HG02588 (cell line): ENCODE measurements at regions not wholly inside any gene's neighbourhood (a gene's known extent, or its start where the extent isn't known, plus 50 kb on each side); places are given as distances from the start of the nearest gene placed in this dataset.
"Not testable (repeated sequence)": the region's sequence is repeated elsewhere in the genome, so short reads cannot be mapped to it uniquely, and the experiment has no call there.

Experiments used
- ATAC-seq: cut with Tn5 transposase; IDR thresholded peaks from one replicate; pipeline ENCODE4 v1.9.1; 2021; ENCODE audit warnings: mild to moderate bottlenecking, moderate library complexity; ENCODE audit not compliant: unreplicated experiment

DNA sequence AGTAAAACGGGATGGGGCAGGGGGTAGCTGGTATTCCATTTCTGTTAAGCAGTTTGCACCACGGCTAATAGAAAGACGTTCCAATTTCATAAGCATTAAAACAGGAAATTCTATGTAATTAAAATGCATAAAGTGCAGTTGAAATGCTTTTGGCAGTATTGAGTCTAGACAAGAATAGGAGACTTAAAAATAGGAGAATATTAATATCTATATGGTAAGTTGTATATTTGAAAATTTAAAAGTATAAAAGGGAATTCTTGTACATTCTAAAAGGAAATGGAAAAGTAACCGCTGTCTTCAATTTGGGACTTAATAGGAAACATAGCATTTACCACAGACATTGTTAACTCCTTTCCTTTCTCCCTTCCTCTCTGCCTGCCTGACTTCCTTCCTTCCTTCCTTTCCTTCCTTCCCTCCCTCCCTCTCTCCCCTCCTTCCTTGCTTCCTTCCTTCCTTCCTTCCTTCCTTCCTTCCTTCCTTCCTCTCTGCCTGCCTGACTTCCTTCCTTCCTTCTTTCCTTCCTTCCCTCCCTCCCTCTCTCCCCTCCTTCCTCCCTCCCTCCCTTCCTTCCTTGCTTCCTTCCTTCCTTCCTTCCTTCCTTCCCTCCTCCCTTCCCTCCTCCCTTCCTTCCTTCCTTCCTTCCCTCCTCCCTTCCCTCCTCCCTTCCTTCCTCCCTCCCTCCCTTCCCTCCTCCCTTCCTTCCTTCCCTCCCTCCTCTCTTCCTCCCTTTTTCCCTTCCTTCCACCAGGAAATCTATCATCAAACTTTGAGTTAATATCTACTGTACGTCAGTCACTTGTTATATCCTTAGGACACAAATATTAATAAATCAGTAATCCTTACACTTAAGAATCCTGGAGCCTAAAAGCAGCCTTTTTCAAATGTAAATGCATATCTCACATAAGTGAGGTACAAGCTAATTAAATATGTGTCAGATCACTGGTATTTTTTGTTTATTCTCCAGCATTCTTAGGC, 1049.3 kb downstream of the GALC start:
- no peak for ATAC-seq

DNA sequence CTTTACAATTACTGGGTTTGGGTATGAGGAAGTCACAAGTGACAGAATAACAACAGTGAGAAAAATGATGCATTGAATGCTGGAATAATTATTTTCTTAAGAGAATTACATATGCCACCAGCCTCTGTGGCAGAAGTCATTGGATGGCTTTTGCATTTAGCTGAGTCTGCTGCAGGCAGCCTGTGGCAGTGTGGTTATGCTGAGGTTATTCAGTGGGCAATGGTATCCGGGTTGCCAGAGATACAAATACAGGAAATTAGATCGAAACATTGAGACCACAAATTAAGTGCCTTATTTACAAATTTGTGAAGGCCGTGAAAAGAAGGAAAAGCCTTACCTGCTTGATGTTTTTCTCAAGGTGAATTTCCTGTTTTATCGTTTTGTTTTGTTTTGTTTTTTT, 1050.0 kb downstream of the GALC start:
- ATAC-seq, result no peak

DNA sequence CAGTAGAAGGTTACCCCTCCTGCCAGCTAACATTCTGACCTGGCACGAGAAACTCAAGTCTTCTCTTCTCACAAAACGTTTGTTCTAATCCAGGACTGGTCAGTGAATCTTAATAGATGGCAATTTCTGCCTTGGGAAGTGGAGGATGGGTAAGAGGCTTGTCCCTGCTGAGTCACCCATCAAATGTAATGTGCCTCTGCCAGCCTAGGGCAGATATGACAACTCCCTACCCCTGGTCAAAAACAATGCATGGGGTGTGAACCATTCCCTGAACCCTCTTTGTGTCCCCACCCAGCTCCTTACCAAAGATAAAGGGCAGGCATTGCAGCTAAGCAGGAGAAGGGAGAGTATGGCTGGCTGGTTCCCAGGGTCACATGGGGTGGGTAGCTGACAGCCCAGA, 1052.9 kb downstream of the GALC start:
- no peak for ATAC-seq

GRCh38 chr14:86938320-86938719, 1054.7 kb downstream of the GALC start:
- ATAC-seq, result no peak

DNA sequence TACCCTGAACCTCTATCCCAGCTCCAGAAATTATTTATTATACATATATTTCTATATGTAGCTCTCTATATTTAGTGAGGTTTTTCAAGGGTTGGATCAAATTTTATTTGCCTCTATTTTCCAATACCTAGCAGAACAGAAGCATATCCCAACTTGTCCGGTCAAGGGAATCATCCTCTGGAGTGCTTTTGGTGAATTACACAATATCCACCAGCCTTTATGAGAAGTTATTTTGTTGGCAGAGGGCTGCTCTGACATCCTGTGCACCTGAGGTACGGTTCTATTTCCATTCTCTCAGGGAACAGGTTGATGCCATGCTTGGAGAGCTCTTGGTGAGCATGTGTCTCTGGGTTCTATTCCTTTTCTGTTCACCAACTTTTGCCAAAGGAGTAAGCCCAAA, 1056.4 kb downstream of the GALC start:
- no peak for ATAC-seq

DNA sequence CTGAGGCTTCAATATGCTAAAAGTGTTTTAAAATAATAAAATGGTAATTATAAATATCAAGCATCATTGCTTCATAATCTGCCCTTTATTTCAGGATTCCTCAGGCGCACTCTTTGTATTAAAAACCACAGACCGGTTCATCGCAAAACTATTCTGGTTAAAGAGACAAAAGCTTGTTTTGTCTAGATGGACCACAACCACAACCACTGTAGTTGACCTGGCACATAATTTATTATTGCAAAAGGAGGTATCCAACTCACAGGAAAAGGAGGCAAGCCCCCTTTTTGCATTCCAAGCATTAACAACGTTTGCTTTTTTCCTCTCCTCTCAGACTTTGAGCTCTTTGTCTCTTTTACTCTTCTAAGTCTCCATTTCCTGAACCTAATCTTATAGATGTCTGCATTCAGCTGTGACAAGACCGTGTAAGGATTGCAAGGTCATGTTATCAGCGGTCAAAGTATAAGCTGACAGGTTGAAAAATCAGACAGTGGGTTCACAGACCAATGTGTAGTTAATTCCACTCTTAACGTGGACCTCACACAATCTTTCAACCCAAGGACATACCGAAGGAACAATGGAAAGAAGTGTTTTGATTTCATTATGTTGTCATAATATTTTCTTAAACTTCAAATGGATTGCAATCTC, 1057.6 kb downstream of the GALC start:
- no peak for ATAC-seq

DNA sequence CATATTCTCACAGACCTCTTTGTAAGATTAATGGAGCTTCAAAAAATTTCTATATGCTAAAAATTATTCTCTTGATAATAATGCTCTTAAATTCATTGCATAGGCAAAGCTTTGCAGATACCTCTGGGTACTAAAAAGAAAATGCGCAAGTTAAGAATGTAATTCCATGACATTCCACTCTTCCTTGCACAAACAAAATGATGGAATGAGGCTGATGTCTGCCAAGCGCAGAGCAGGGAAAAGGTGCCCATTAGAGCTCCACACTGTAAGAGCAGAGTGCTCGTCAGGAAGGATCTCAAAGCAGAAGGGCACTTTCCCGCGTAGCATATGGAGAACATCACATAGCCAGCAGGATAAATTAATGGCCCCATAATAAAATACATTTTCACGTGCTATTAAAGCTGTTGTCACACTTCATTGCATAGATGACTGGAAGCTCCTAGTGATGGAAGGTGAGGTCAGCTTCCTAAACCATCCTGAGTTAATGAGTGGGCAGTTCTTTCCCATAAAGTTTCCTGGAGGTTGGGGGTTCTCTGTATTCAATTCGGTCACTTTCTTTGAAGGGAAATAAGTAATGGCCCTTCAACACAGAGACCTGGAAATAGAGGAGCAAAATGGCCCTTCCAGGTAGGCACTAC, 1058.9 kb downstream of the GALC start:
- ATAC-seq, result no peak

- no peak for ATAC-seq
These were observed 1059.5 kb downstream of the GALC start for GRCh38 chr14:86933460-86933859.

DNA sequence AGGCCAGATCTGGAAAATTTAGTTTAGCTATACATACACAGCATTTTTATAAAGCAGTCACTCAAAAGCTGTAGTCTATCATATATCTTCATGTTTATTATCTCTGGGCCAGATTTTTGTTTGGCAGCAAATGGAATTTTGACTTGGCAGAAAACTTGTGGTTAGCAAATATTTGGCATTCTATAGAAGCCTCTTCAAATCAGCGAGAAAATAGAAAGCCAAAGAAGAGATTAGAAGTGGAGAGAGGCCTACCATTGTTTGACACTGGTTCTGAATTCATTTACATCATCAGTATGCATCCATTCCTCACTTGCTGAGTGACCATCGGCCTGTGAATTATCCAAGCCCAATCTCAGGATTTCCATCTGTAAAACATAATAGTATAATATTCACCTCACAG, 1077.6 kb downstream of the GALC start:
- no peak for ATAC-seq

- no peak for ATAC-seq
These were observed 1080.3 kb downstream of the GALC start for GRCh38 chr14:86912709-86913108.

DNA sequence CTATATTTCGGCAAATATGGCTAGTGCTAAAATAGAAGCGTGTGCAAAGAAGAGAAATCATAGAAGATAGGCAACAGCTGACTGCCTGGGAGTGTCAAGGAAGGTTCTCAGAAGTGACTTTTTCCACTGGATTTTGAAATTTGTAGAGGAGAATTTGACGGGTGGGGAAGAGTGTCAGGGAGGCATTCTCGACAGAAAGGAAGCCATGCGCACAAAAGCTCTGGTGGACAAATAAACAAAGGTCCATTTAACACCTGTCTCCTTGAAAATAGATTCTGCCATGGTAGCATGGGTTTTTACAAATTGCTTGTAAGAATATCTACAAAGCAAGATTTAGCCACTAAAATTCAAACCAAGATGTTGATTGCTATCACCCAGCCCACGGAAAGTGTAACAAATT, 1081.5 kb downstream of the GALC start:
- ATAC-seq, result no peak

GRCh38 chr14:86905386-86905926, 1087.5 kb downstream of the GALC start:
- not testable (repeated sequence) for ATAC-seq

DNA sequence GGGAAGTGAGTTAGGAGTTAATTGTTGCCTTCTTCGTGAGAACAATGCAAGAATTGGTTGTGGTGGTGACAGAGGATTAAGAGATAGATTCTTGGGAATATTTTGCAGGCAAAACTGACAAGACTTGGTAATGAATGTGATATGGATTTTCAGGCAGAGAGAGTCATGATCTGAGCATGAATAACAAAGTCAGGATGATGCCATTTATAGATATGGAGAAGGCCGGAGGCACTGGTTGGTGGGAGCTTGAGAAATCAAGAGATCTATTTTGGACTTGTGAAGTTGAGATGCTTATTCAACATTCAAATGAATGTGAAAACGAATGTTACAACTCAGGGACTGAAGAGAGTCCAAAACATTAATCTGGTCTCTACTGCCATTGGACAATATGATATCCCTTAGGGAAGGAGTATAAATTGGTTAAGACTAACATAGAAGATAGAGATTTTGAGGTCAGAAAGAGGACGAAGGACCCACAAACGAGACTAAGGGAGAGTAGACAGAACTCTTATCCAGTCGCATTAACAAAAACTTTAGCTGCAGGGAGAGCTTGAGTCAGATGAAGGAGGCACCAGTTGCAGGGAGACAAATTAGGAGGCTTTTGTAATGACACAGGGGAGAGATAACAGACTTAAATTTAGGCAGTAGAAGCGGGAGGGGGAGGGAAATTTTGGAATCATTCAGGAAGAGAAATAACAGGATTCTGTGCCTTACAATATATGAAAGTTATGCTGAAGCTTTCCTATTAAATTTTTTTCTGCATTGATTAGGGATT, 1090.6 kb downstream of the GALC start:
- ATAC-seq, result no peak

- ATAC-seq, result no peak
These were observed 1095.1 kb downstream of the GALC start for GRCh38 chr14:86897704-86898513.

DNA sequence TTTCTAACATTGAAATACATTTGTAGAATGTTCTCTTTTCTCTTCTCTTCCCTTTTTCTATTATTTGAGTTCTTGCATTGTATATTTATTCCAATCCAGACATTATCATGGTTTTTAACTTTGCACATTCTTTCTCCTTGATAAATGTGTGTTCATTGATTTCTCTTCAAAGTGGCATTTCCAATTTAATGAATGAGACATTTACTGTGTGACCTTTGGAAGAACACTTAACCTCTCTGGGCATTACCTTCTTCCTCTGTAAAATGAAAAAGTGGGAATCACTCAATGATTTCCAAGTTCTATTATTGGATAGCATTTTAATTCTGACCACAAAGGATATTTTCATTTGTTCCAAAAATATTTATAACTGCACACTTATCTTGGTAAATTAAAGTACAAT, 1095.8 kb downstream of the GALC start:
- ATAC-seq, result no peak

DNA sequence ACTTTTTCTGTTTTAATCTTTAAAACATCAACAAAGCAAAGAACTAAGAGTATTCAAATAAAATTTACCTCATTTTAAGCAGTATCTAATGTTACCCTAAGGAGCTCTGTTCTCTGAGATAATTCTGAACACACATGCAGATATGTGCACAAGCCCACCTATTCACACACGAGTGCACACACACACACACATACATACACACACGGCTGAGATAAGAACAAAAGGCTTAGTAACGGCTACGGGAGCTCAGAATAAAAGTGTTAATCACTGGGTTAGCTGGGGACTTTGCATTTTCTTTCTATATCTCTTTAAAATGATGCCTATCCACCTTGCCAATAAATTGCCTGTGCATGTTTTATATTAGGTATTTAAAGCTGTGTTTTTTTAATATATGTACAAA, 1096.3 kb downstream of the GALC start:
- ATAC-seq, result no peak

DNA sequence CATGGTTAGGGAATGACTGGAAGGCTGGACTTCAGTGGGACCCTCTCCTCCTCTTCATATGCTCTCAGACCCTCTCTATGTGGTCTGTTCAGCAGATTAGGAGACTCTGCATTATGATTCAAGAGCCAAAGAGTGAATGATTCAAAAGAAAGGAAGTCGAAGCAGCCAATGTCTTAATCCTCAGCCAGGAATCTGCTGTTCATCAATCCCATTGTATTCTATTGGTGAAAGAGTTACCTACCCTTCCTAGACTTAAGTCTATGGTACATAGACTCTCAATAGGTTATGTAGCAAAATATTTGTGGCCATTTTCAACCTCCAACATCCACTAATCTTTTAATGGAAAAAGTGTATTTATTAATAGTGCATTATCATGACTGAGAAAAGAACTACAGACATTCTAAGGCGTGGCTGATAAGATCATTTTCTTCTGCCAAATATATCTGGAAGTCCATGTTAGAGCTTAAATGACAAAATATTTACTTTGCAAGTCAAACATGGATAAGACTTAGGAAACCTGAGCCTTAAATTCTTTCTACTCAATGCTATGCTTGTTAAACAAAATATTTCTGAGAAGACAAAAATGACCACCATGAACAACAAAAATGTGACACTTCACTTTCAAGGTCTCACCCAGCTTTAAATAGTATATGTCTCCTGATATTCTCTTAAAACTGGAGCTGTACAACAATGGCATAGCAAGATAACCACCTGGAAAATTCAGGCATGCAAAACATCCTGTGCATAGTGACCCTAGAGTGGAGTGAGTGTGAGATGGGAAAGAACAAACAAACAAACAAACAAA, 1100.6 kb downstream of the GALC start:
- no peak for ATAC-seq

- no peak for ATAC-seq
These were observed 1107.7 kb downstream of the GALC start for GRCh38 chr14:86885280-86885679.

DNA sequence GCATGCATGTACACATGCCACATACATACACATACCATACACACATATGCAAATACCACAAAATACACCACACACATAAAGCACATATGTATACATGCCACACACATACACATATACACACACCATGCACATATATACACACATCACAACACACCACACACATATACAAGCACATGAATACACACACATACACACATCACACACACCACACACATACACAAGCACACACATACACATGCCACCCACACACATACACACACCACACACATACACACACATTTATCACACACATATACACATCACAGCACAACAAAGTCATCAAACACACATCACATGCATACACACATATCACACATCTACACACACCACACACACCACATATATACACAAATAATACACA, 1108.5 kb downstream of the GALC start:
- ATAC-seq, result no peak
